ENCODE measurements at regions not wholly inside any gene's neighbourhood (a gene's known extent, or its start where the extent isn't known, plus 50 kb on each side); places are given as distances from the start of the nearest gene placed in this dataset.

- no peaks in the 10 kb centered on the region for H3K4me1 ChIP-seq (ENCODE audit: low read length)
- H4K20me1 ChIP-seq (ENCODE audit: insufficient read depth, low read length), result no peaks in the 10 kb centered on the region
- no peak overlapping the region for H3K27ac ChIP-seq (ENCODE audit: low read length)
- H3K9ac ChIP-seq (ENCODE audit: low read length), result no peak overlapping the region
- no peak overlapping the region for H3K4me3 ChIP-seq (ENCODE audit: low read length)
- TF ChIP-seq EZH2phosphoT487 (IDR thresholded peaks at IDR 0.05; ENCODE audit: low read depth) (no peak), CTCF (IDR thresholded peaks at IDR 0.05; ENCODE audit: low read depth, low read length) (no peak)
- H3K4me2 ChIP-seq (ENCODE audit: low read length), result no peak overlapping the region
- H3K79me2 ChIP-seq (ENCODE audit: low read length), result no peaks in the 10 kb centered on the region
- no peak overlapping the region for H2AFZ ChIP-seq (ENCODE audit: low read depth, low read length)
- H3K27me3 ChIP-seq (ENCODE audit: low read depth, low read length), result no peaks in the 10 kb centered on the region
- H3K9me3 ChIP-seq (ENCODE audit: insufficient read depth, low read length), result no peaks in the 10 kb centered on the region
- no peaks in the 10 kb centered on the region for H3K36me3 ChIP-seq (replicated peaks; ENCODE audit: low read depth, low read length)
Measured at GRCh38 chr9:18036422-18037187, 437.3 kb upstream of the ADAMTSL1 start.

- no peak overlapping the region for H3K4me3 ChIP-seq (ENCODE audit: low read length)
Measured at GRCh38 chr9:18037981-18038380, 436.0 kb upstream of the ADAMTSL1 start.

GRCh38 chr9:18040327-18040726 is 433.6 kb upstream of the ADAMTSL1 start:
- Histone ChIP-seq H3K27me3 (ENCODE audit: low read depth, low read length) (no peaks in the 10 kb centered on the region), H3K27ac (ENCODE audit: low read length) (no peak overlapping the region), H4K20me1 (ENCODE audit: insufficient read depth, low read length) (no peaks in the 10 kb centered on the region), H3K9ac (ENCODE audit: low read length) (no peak overlapping the region), H3K79me2 (ENCODE audit: low read length) (no peaks in the 10 kb centered on the region), H3K4me1 (ENCODE audit: low read length) (no peaks in the 10 kb centered on the region), H3K4me2 (ENCODE audit: low read length) (no peak overlapping the region), H3K9me3 (ENCODE audit: insufficient read depth, low read length) (no peaks in the 10 kb centered on the region), H2AFZ (ENCODE audit: low read depth, low read length) (no peak overlapping the region), H3K36me3 (replicated peaks; ENCODE audit: low read depth, low read length) (no peaks in the 10 kb centered on the region), H3K4me3 (ENCODE audit: low read length) (no peak overlapping the region)
- TF ChIP-seq EZH2phosphoT487 (IDR thresholded peaks at IDR 0.05; ENCODE audit: low read depth) (no peak), CTCF (IDR thresholded peaks at IDR 0.05; ENCODE audit: low read depth, low read length) (no peak)

More at GRCh38 chr9:18037981-18038380, 436.0 kb upstream of the ADAMTSL1 start:
- H3K27me3 ChIP-seq (ENCODE audit: low read depth, low read length), result no peaks in the 10 kb centered on the region
- TF ChIP-seq EZH2phosphoT487 (IDR thresholded peaks at IDR 0.05; ENCODE audit: low read depth) (no peak), CTCF (IDR thresholded peaks at IDR 0.05; ENCODE audit: low read depth, low read length) (no peak)
- H3K36me3 ChIP-seq (replicated peaks; ENCODE audit: low read depth, low read length), result no peaks in the 10 kb centered on the region
- no peaks in the 10 kb centered on the region for H3K79me2 ChIP-seq (ENCODE audit: low read length)
- no peak overlapping the region for H3K27ac ChIP-seq (ENCODE audit: low read length)
- H3K9me3 ChIP-seq (ENCODE audit: insufficient read depth, low read length), result no peaks in the 10 kb centered on the region
- H4K20me1 ChIP-seq (ENCODE audit: insufficient read depth, low read length), result no peaks in the 10 kb centered on the region
- H2AFZ ChIP-seq (ENCODE audit: low read depth, low read length), result no peak overlapping the region
- H3K4me1 ChIP-seq (ENCODE audit: low read length), result no peaks in the 10 kb centered on the region
- no peak overlapping the region for H3K4me2 ChIP-seq (ENCODE audit: low read length)
- H3K9ac ChIP-seq (ENCODE audit: low read length), result no peak overlapping the region

- Histone ChIP-seq H3K27me3 (ENCODE audit: low read depth, low read length) (no peaks in the 10 kb centered on the region), H3K9ac (ENCODE audit: low read length) (no peak overlapping the region), H3K4me2 (ENCODE audit: low read length) (no peak overlapping the region), H3K4me1 (ENCODE audit: low read length) (no peaks in the 10 kb centered on the region), H3K79me2 (ENCODE audit: low read length) (no peaks in the 10 kb centered on the region), H4K20me1 (ENCODE audit: insufficient read depth, low read length) (no peaks in the 10 kb centered on the region), H2AFZ (ENCODE audit: low read depth, low read length) (no peak overlapping the region), H3K4me3 (ENCODE audit: low read length) (no peak overlapping the region), H3K36me3 (replicated peaks; ENCODE audit: low read depth, low read length) (no peaks in the 10 kb centered on the region), H3K27ac (ENCODE audit: low read length) (no peak overlapping the region), H3K9me3 (ENCODE audit: insufficient read depth, low read length) (no peaks in the 10 kb centered on the region)
- no peak for TF ChIP-seq CTCF (IDR thresholded peaks at IDR 0.05; ENCODE audit: low read depth, low read length)
- no peak for TF ChIP-seq EZH2phosphoT487 (IDR thresholded peaks at IDR 0.05; ENCODE audit: low read depth)
Measured at GRCh38 chr9:18043978-18044377, 430.0 kb upstream of the ADAMTSL1 start.
